Cerebellar cortex (tissue), 1 donor: ENCODE measurements at regions not wholly inside any gene's neighbourhood (a gene's known extent, or its start where the extent isn't known, plus 50 kb on each side); places are given as distances from the start of the nearest gene placed in this dataset.
"Not testable (repeated sequence)": the region's sequence is repeated elsewhere in the genome, so short reads cannot be mapped to it uniquely, and the experiment has no call there.

Source experiments
- DNase-seq: peaks from one replicate; pipeline ENCODE4 v3.0.0-alpha.2; 2015; ENCODE audit warnings: low spot score

DNA sequence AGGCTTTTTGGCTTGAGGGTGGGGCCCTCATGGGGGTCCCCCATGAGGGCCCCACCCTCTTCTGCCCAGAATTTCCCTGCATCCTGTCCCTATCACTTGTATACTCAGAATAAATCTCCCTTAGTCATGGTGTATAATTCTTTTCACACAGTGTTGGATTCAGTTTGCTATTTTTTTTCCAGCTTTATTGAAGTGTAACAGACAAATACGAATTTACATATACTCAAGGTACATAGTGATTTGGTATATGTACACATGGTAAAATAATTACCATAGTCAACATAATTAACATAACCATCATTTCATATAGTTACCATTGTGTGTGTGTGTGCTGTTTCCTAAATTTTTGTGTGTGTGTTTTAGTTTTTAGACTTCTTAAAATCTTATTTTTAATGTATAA, 289.4 kb downstream of the CNTNAP3B start:
- DNase-seq, result not testable (repeated sequence)

- DNase-seq, result not testable (repeated sequence)
These were observed 290.3 kb downstream of the CNTNAP3B start for GRCh38 chr9:41838953-41839352.

- DNase-seq, result not testable (repeated sequence)
These were observed 290.7 kb downstream of the CNTNAP3B start for GRCh38 chr9:41838562-41838851.

- not testable (repeated sequence) for DNase-seq
These were observed 291.3 kb downstream of the CNTNAP3B start for GRCh38 chr9:41837684-41838561.

DNA sequence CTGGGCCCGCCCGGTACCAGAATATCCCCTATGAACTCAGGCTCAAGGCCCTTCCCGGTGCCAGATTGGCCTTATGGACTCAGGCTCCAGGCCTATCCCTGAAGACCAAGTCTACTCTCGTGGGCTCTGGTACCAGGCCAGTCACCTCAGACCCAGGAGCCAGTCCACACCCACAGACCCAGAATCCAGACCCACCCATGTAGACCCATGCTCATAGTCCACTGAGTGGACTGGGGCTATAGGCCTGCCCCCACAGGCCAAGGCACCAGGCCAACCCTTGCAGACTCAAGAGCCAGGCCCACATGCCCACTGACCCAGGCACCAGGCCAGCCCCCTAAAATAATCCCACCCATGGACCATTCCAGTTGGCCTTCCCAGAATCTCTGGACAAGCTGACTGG, 296.1 kb downstream of the CNTNAP3B start:
- not testable (repeated sequence) for DNase-seq

- DNase-seq, result not testable (repeated sequence)
These were observed 304.5 kb downstream of the CNTNAP3B start for GRCh38 chr9:41824723-41825122.

DNA sequence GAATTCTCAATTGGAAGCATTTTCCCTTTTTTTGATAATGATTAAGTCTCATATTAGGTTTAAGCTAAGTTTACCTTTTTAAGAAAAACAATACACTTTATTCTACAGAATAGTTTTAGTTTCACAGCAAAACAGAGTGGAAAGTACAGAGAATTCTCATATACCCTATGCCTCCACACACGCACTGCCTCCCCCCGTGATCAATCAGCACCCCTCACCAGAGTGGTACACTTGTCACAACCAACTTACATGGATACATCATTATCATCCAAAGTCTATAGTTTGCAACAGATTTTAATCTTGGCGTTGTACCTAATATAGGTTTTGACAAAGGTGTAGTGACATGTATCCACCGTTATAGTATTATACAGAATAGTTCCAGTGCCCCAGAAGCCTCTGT, 326.5 kb downstream of the CNTNAP3B start:
- not testable (repeated sequence) for DNase-seq

DNA sequence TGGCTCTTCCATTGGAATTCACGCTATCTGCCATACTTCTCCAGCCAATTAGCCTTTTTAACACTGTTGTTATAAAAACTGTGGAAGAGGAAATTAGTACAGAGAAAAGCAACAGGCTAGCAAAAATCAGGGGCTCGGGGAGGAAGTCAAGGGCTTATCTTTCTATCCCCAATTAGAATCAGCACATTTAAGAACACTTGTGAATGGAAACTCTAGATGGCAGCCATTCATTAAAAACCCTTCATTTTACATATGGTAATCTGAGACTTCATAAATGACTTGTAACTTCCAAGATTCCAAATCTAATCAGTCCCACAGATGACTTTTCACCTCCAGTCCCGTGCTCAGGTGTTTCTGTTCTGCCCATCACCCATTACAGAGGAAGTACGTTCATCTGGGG, 330.5 kb downstream of the CNTNAP3B start:
- DNase-seq, result not testable (repeated sequence)

DNA sequence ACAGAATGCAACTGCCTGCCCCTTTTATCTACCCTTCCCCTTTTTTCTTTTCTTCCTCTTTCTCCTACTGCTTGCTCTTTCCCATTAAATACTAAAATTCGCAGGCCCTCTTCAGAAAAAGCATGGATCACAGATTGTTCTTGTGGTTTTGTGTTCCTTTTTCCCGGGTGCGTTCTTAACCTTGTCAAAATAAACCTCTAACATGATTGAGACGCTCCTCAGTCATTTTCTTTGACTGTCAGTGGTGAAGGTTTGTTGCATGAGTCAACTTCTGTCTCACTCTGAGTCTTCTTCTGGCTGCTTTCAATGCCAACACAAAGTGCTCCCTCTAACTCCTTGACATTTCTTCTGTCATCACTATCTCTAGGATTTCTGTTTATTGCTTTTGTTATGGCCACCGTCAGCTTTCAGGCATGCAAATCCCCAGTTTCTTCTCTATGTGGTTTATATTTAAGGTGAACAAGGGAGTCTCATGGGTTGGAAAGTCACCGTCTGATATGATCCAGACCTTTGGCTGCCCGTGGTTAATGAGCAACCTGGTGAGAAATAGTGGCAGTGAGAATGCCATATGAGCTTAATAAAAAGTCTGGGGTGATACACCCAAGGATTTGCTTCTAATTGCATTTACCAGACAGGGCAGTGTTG, 338.4 kb downstream of the CNTNAP3B start:
- not testable (repeated sequence) for DNase-seq

- DNase-seq, result not testable (repeated sequence)
These were observed 339.2 kb downstream of the CNTNAP3B start for GRCh38 chr9:41790007-41790406.

- DNase-seq, result not testable (repeated sequence)
These were observed 339.8 kb downstream of the CNTNAP3B start for GRCh38 chr9:41789387-41789786.

- not testable (repeated sequence) for DNase-seq
These were observed 341.3 kb downstream of the CNTNAP3B start for GRCh38 chr9:41787951-41788350.

GRCh38 chr9:41787270-41787669, 342.0 kb downstream of the CNTNAP3B start:
- not testable (repeated sequence) for DNase-seq

DNA sequence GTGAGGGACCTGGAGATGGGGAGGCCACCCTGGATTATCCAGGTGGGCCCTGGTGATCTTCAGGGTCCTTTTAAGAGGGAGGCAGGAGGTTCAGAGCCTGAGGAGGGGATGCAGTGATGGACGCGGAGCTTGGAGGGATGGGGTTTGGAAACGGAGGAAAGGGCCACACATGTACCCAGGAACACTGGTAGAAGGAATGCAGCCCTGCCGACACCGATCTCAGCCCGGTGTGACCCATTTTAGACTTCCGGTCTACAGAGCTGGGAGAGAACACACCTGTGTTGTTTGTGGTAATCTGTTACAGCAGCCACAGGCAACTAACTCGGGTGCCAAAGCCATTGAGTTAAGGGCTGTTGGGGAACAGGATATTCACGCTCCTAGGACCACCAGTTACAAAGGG, 345.2 kb downstream of the CNTNAP3B start:
- not testable (repeated sequence) for DNase-seq

DNA sequence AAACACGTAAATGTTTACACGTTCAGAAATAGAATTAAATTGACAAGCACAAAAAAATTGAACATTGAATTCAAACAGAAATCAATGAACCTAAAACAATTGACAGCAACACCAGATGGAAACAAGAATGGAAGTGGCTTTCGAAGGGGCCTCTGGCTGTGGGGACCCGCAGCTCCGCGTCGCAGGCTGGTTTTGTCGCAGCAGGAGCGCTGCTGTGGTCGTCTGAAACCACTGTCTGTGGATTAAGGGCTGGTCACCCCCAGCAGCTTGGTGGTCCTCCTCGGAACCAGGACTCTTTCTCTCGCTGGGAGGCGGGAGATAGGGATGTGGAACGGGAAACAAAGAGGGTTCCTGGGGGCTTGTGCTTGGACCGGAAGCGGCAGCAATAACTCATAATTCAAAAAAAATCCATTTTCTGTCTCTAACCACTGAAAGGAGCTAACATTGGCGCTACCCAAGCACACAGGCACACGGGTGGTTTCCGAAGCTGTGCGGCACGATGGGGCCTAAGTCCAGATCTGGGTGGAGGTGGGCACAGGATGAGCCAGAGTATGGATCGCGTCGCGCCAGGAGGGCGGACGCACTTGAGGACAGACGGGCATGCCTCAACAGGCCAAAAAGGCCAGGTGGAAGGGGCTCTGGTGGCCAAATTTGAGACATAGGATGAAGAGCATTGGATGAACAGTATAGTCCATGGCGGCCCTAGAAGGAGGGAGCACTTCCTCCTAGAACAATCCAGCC, 346.0 kb downstream of the CNTNAP3B start:
- DNase-seq, result not testable (repeated sequence)

DNA sequence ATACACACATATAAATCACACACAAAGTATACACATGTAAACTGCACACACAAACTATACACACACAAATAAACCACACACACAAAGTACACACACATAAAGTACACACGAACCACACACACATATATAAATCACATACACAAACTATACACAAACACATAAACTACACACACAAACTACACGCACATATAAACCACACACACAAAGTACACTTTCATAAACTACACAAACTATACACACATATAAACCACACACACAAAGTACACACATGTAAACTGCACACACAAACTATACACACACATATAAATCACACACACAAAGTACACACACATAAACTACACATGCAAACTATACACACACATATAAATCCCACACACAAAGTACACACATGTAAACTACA, 347.3 kb downstream of the CNTNAP3B start:
- DNase-seq, result not testable (repeated sequence)

DNA sequence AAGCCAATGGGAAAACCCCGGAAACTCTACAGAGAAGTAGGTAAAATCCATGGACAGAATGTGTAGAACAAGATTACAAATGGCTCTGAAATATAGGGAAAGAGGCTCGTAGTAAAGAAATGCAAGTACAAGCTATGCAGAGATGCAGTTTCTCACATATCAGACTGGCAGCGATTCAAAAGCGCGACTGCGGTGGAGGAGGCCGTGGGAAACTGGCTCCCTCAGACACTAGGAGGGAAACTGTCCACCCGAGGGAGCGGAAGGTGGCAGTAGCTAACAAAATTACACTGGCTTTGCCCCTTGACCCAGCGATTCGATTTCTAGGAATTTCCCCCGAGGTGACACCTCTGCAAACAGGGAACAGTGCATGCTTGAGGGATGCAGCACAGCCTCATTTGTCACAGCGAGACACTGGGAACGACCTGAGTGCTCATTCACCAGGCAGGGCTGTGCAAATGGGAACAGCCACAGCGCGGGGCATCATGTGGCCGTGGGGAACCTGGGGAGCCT, 349.3 kb downstream of the CNTNAP3B start:
- not testable (repeated sequence) for DNase-seq

GRCh38 chr9:41779192-41779591, 350.0 kb downstream of the CNTNAP3B start:
- DNase-seq, result not testable (repeated sequence)

GRCh38 chr9:41778535-41779071, 350.6 kb downstream of the CNTNAP3B start:
- not testable (repeated sequence) for DNase-seq

DNA sequence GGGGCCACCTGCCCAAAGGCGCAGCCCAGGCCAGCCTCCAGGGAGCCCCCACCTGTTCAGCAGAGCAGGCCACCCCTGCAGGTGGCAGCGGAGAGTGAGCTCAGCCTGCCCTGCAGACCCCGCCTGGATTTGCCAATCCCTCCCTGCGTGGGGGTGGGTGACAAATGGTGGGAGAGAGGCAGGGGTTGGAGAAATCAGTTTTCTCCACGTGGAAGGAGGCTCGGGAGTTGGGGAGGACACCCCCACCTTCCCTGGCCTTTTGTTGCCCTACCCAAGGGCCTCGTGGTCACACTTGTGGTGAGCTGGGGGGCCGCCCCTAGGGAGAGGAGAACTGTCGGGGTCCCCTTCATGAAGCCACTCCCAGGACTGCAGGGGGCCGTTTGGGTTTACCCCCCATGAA, 351.7 kb downstream of the CNTNAP3B start:
- not testable (repeated sequence) for DNase-seq

DNA sequence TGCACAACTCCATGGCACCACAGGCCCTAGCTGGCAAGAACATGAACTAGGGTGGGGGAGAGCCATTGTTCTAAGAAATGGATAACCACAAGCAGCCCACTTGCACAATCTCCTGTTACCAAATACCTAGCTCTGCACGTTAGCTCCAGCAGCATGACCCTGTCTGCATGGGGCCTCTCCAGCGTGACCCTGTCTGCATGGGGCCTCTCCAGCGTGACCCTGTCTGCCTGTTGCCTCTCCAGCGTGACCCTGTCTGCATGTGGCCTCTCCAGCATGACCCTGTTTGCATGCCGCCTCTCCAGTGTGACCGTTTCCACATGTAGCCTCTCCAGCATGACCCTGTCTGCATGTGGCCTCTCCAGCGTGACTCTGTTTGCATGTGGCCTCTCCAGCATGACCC, 356.7 kb downstream of the CNTNAP3B start:
- not testable (repeated sequence) for DNase-seq

DNA sequence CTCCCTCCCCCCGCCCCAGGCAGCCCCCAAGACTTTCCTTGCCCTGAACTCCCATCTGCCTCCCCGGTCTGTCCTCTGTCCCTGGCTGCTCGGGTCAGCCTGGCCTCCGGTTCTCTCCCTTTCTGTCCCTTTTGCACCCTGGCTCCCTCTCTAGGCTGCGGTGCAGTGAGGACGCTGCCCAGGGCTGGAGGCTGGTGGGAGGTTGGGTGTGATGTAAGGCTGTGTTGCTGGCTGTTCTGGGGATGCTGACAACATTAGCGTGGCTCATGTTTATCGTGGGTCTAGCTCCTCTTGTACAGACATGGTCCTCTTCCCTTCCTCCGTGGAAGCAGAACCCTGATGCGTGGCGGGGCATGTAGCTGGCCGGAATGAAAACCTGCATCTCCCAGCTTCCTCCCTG, 357.5 kb downstream of the CNTNAP3B start:
- DNase-seq, result not testable (repeated sequence)
